Stimulated activated effector memory CD8-positive, alpha-beta T cell treated with anti-CD3 and anti-CD28 coated beads, Interleukin-12 subunit alpha, Interleukin-12 subunit beta, amount 100 ng/mL, for 72 hours (primary cell): ENCODE measurements at regions not wholly inside any gene's neighbourhood (a gene's known extent, or its start where the extent isn't known, plus 50 kb on each side); places are given as distances from the start of the nearest gene placed in this dataset.
A peak's percentile ranks its signal among the peaks of the same experiment; 100 is the strongest.

Experiments used
- ATAC-seq: fragments of 150-1000 bp; cut with Tn5 transposase; 2 replicates; pipeline ENCODE4 v1.10.0; 2021
- DNase-seq, 2 donors: peaks; one replicate each; pipeline ENCODE4 v3.0.0; 2021 to 2022; ENCODE audit warnings: low spot score in 2 of 2
- H3K27ac Mint-ChIP-seq: one replicate; pipeline ENCODE4 v1.8.0; 2022; ENCODE audit warnings: mild to moderate bottlenecking, mixed read lengths
- H3K36me3 Mint-ChIP-seq: one replicate; pipeline ENCODE4 v1.8.0; 2022; ENCODE audit warnings: mild to moderate bottlenecking, mixed read lengths
- H3K4me1 Mint-ChIP-seq: one replicate; pipeline ENCODE4 v1.8.0; 2022; ENCODE audit warnings: mixed read lengths
- H3K4me3 Mint-ChIP-seq: one replicate; pipeline ENCODE4 v1.8.0; 2022; ENCODE audit warnings: mild to moderate bottlenecking, mixed read lengths
- H3K9me3 Mint-ChIP-seq: one replicate; pipeline ENCODE4 v1.8.0; 2022; ENCODE audit warnings: mixed read lengths

- no peak for ATAC-seq
- DNase-seq = no peak
- no peak overlapping the region for H3K27ac Mint-ChIP-seq
- no peak overlapping the region for H3K4me3 Mint-ChIP-seq
- no peaks in the 10 kb centered on the region for H3K4me1 Mint-ChIP-seq
- H3K9me3 Mint-ChIP-seq = no peaks in the 10 kb centered on the region
- no peaks in the 10 kb centered on the region for H3K36me3 Mint-ChIP-seq
Observed at GRCh38 chr5:107278774-107279173, 392.0 kb downstream of the EFNA5 start.

GRCh38 chr5:107277485-107278125 is 393.1 kb downstream of the EFNA5 start:
- Mint-ChIP-seq H3K27ac (no peak overlapping the region), H3K4me1 (no peaks in the 10 kb centered on the region), H3K9me3 (no peaks in the 10 kb centered on the region), H3K4me3 (no peak overlapping the region), H3K36me3 (no peaks in the 10 kb centered on the region)
- no peak for DNase-seq
- peak; percentile 16 for ATAC-seq

- no peaks in the 10 kb centered on the region for H3K36me3 Mint-ChIP-seq
- H3K9me3 Mint-ChIP-seq = no peaks in the 10 kb centered on the region
- DNase-seq (no peak), ATAC-seq (no peak)
- no peaks in the 10 kb centered on the region for H3K4me1 Mint-ChIP-seq
- H3K4me3 Mint-ChIP-seq = no peak overlapping the region
- no peak overlapping the region for H3K27ac Mint-ChIP-seq
Observed at GRCh38 chr5:107275333-107275732, 395.4 kb downstream of the EFNA5 start.

- H3K27ac Mint-ChIP-seq = no peak overlapping the region
- ATAC-seq (no peak), DNase-seq (no peak)
- no peaks in the 10 kb centered on the region for H3K36me3 Mint-ChIP-seq
- H3K4me3 Mint-ChIP-seq = no peak overlapping the region
- H3K4me1 Mint-ChIP-seq = no peaks in the 10 kb centered on the region
- H3K9me3 Mint-ChIP-seq = no peaks in the 10 kb centered on the region
Observed at GRCh38 chr5:107274571-107274970, 396.2 kb downstream of the EFNA5 start.

- no peak for DNase-seq
- Mint-ChIP-seq H3K9me3 (no peaks in the 10 kb centered on the region), H3K4me3 (no peak overlapping the region), H3K4me1 (no peaks in the 10 kb centered on the region), H3K27ac (no peak overlapping the region), H3K36me3 (no peaks in the 10 kb centered on the region)
- no peak for ATAC-seq
Observed at GRCh38 chr5:107272954-107273353, 397.8 kb downstream of the EFNA5 start.

- Mint-ChIP-seq H3K4me1 (no peaks in the 10 kb centered on the region), H3K27ac (no peak overlapping the region), H3K4me3 (no peak overlapping the region), H3K36me3 (no peaks in the 10 kb centered on the region), H3K9me3 (no peaks in the 10 kb centered on the region)
- DNase-seq (no peak), ATAC-seq (no peak)
Observed at GRCh38 chr5:107272509-107272908, 398.2 kb downstream of the EFNA5 start.

GRCh38 chr5:107271682-107272350 is 398.9 kb downstream of the EFNA5 start:
- Mint-ChIP-seq H3K36me3 (no peaks in the 10 kb centered on the region), H3K27ac (no peak overlapping the region), H3K4me3 (no peak overlapping the region), H3K4me1 (no peaks in the 10 kb centered on the region), H3K9me3 (no peaks in the 10 kb centered on the region)
- no peak for DNase-seq
- no peak for ATAC-seq

GRCh38 chr5:107270561-107270960 is 400.2 kb downstream of the EFNA5 start:
- ATAC-seq (no peak), DNase-seq (no peak)
- Mint-ChIP-seq H3K27ac (no peak overlapping the region), H3K36me3 (no peaks in the 10 kb centered on the region), H3K9me3 (no peaks in the 10 kb centered on the region), H3K4me3 (no peak overlapping the region), H3K4me1 (no peaks in the 10 kb centered on the region)

GRCh38 chr5:107269678-107270077 is 401.1 kb downstream of the EFNA5 start:
- Mint-ChIP-seq H3K27ac (no peak overlapping the region), H3K36me3 (no peaks in the 10 kb centered on the region), H3K4me1 (no peaks in the 10 kb centered on the region), H3K9me3 (no peaks in the 10 kb centered on the region), H3K4me3 (no peak overlapping the region)
- ATAC-seq (no peak), DNase-seq (no peak)

- H3K4me1 Mint-ChIP-seq = no peaks in the 10 kb centered on the region
- H3K9me3 Mint-ChIP-seq = no peaks in the 10 kb centered on the region
- H3K36me3 Mint-ChIP-seq = no peaks in the 10 kb centered on the region
- ATAC-seq (no peak), DNase-seq (no peak)
- no peak overlapping the region for H3K4me3 Mint-ChIP-seq
- H3K27ac Mint-ChIP-seq = no peak overlapping the region
Observed at GRCh38 chr5:107269256-107269655, 401.5 kb downstream of the EFNA5 start.

GRCh38 chr5:107268241-107268640 is 402.5 kb downstream of the EFNA5 start:
- no peak overlapping the region for H3K4me3 Mint-ChIP-seq

GRCh38 chr5:107266100-107266499 is 404.6 kb downstream of the EFNA5 start:
- Mint-ChIP-seq H3K4me1 (no peaks in the 10 kb centered on the region), H3K4me3 (no peak overlapping the region), H3K27ac (no peak overlapping the region), H3K9me3 (peaks cover 7% of the 10 kb centered on the region), H3K36me3 (no peaks in the 10 kb centered on the region)
- ATAC-seq (peak; percentile 48), DNase-seq (no peak)

More at GRCh38 chr5:107268241-107268640, 402.5 kb downstream of the EFNA5 start:
- Mint-ChIP-seq H3K4me1 (no peaks in the 10 kb centered on the region), H3K36me3 (no peaks in the 10 kb centered on the region), H3K9me3 (no peaks in the 10 kb centered on the region), H3K27ac (no peak overlapping the region)
- no peak for DNase-seq
- ATAC-seq = no peak

GRCh38 chr5:107265193-107265592 is 405.5 kb downstream of the EFNA5 start:
- no peak for ATAC-seq
- Mint-ChIP-seq H3K27ac (no peak overlapping the region), H3K9me3 (peaks cover 11% of the 10 kb centered on the region), H3K36me3 (no peaks in the 10 kb centered on the region), H3K4me1 (no peaks in the 10 kb centered on the region), H3K4me3 (no peak overlapping the region)
- no peak for DNase-seq

GRCh38 chr5:107263387-107264018 is 407.2 kb downstream of the EFNA5 start:
- Mint-ChIP-seq H3K36me3 (no peaks in the 10 kb centered on the region), H3K27ac (no peak overlapping the region), H3K4me1 (no peaks in the 10 kb centered on the region), H3K4me3 (peak overlapping the region; percentile 7), H3K9me3 (peaks cover 14% of the 10 kb centered on the region)
- no peak for DNase-seq
- ATAC-seq = peak; percentile 74

- no peak for DNase-seq
- peak; percentile 93 for ATAC-seq
- H3K36me3 Mint-ChIP-seq = no peaks in the 10 kb centered on the region
- H3K27ac Mint-ChIP-seq = peak overlapping the region; percentile 43
- H3K9me3 Mint-ChIP-seq = peaks cover 14% of the 10 kb centered on the region
- H3K4me3 Mint-ChIP-seq = no peak overlapping the region
- H3K4me1 Mint-ChIP-seq = peaks cover 6% of the 10 kb centered on the region
Observed at GRCh38 chr5:107257885-107258520, 412.7 kb downstream of the EFNA5 start.

GRCh38 chr5:107254902-107255234 is 415.9 kb downstream of the EFNA5 start:
- DNase-seq (no peak), ATAC-seq (no peak)
- H3K4me1 Mint-ChIP-seq = peaks cover 6% of the 10 kb centered on the region
- H3K4me3 Mint-ChIP-seq = no peak overlapping the region
- H3K36me3 Mint-ChIP-seq = no peaks in the 10 kb centered on the region
- H3K9me3 Mint-ChIP-seq = peaks cover 4% of the 10 kb centered on the region
- H3K27ac Mint-ChIP-seq = no peak overlapping the region
